ENCODE measurements at regions not wholly inside any gene's neighbourhood (a gene's known extent, or its start where the extent isn't known, plus 50 kb on each side); places are given as distances from the start of the nearest gene placed in this dataset.

DNA sequence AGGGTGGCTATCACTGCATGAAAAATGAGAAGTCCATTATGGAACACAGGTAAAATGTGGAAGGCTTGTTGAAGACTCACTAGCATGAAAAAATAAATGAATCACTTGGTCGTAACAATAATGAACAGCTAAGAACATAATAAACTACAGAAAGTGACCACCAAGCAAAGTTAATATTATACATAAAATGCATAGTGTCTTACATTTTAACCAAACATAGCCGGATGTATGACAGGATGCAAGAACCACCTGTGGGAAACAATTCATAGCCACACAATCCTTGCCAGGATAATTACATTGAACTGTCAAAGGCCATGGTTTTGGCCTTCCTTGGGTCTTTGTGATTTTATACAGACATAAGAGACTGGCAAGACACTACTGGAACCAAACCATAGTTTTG, 81.9 kb upstream of the ATXN3L start:
- Histone ChIP-seq H3K4me1 (no peaks in the 10 kb centered on the region), H3K27ac (no peak overlapping the region), H3K9me3 (no peaks in the 10 kb centered on the region), H3K36me3 (no peaks in the 10 kb centered on the region), H3K27me3 (no peaks in the 10 kb centered on the region), H3K4me3 (no peak overlapping the region)
- TF ChIP-seq POLR2AphosphoS5 (IDR thresholded peaks at IDR 0.05; ENCODE audit: insufficient read depth in 1 of 2, low read depth in 1 of 2) (no peak), POLR2A (IDR thresholded peaks at IDR 0.05) (no peak)
- TF ChIP-seq, protein P1, sequence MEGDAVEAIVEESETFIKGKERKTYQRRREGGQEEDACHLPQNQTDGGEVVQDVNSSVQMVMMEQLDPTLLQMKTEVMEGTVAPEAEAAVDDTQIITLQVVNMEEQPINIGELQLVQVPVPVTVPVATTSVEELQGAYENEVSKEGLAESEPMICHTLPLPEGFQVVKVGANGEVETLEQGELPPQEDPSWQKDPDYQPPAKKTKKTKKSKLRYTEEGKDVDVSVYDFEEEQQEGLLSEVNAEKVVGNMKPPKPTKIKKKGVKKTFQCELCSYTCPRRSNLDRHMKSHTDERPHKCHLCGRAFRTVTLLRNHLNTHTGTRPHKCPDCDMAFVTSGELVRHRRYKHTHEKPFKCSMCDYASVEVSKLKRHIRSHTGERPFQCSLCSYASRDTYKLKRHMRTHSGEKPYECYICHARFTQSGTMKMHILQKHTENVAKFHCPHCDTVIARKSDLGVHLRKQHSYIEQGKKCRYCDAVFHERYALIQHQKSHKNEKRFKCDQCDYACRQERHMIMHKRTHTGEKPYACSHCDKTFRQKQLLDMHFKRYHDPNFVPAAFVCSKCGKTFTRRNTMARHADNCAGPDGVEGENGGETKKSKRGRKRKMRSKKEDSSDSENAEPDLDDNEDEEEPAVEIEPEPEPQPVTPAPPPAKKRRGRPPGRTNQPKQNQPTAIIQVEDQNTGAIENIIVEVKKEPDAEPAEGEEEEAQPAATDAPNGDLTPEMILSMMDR (IDR thresholded peaks at IDR 0.05) = no peak
- intact Hi-C loops (cut with DNase I) = no loop called here
- DNase-seq (ENCODE audit: extremely low spot score in 2 of 2) = no peak

DNA sequence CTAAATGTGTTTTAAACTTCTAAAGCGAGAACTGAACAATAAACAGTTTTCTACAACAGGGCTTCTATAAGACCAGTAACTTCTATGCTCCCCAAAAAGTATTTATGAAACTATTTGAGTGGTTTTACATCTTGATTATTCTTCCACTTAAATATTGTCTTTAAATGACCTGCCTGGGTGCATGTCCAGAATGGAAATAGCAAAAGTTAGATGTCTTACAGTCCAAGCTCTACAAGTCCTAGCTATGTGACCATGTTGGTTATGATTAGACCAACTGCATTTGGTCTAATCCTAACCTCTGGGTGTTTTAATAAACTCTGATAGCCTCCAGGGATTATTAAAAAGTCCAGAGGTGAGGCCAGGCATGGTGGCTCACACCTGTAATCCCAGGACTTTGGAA, 79.0 kb upstream of the ATXN3L start:
- intact Hi-C loops (cut with DNase I) = no loop called here
- H3K4me1 ChIP-seq = no peaks in the 10 kb centered on the region
- H3K4me3 ChIP-seq = no peak overlapping the region
- DNase-seq (ENCODE audit: extremely low spot score in 2 of 2) = no peak
- no peaks in the 10 kb centered on the region for H3K9me3 ChIP-seq
- no peaks in the 10 kb centered on the region for H3K36me3 ChIP-seq
- no peaks in the 10 kb centered on the region for H3K27me3 ChIP-seq
- TF ChIP-seq POLR2AphosphoS5 (IDR thresholded peaks at IDR 0.05; ENCODE audit: insufficient read depth in 1 of 2, low read depth in 1 of 2) (no peak), POLR2A (IDR thresholded peaks at IDR 0.05) (no peak)
- TF ChIP-seq, protein P1 (IDR thresholded peaks at IDR 0.05) = no peak
- no peak overlapping the region for H3K27ac ChIP-seq

DNA sequence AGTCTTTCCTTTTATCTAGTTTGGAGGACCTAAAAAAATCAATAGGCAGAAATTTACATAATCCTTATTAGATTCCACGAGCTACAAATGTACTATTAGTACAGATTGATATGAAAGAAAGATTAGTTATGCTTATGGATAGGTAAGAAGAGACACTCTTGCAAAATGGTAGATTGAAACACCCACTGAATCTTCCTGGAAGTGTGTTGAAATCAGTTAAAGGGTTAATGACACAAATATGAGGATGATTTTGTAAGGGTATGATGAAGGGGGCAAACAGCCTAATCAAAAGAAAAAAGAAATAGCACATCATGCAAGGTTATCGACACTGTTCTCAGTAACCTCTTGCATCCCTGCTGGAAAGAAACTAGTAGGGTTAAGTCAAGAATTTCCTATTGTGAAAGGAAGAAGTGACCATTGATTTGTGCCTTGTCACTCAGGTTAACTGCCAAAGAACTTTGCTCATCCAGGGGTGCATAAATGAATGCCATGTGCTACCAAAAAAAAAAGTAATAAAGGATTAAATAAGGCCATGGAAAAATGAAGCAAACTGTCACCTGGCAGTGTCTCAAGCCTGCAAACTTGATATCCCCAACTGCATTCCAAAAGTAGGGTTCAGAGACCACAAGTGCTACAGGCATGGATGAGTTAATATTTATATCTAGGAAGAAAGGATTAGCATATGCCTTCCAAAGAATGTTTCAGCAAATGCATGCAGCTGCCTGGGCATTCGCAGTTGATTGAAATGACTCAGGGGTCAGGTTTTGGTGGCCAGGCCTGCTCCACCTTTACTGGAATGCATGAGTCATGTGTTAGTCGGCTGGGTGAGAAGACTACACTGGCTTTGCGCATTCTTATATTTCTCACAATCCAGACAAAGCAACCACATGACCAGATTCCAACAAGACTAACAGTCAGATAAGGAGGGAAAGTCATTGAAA, 78.3 kb upstream of the ATXN3L start:
- Histone ChIP-seq H3K36me3 (no peaks in the 10 kb centered on the region), H3K27me3 (no peaks in the 10 kb centered on the region), H3K9me3 (no peaks in the 10 kb centered on the region), H3K27ac (no peak overlapping the region), H3K4me1 (no peaks in the 10 kb centered on the region), H3K4me3 (no peak overlapping the region)
- intact Hi-C loops (cut with DNase I) = no loop called here
- TF ChIP-seq, protein P1 (IDR thresholded peaks at IDR 0.05) = no peak
- TF ChIP-seq POLR2AphosphoS5 (IDR thresholded peaks at IDR 0.05; ENCODE audit: insufficient read depth in 1 of 2, low read depth in 1 of 2) = peak in 1 of 2 donors; percentile 72
- no peak for DNase-seq (ENCODE audit: extremely low spot score in 2 of 2)

DNA sequence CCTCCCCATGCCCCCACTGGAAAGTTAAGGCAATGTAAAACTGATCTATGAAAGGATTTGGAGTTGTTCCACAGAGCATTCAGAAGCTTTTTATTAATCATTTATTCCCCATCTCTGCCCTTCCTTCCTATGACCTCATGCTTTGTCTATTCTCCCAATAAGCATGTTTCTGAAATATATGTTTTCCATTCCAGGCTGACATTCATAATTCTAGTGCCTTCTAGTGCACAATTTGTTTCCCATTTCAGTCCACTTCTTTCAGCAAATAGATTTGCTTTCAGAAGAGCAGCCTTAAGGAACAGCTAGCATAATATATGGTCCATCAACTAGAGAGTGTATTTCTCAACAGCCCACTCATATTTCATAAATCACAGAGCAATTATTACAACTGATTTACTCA, 77.1 kb upstream of the ATXN3L start:
- intact Hi-C loops (cut with DNase I) = no loop called here
- Histone ChIP-seq H3K36me3 (no peaks in the 10 kb centered on the region), H3K4me1 (no peaks in the 10 kb centered on the region), H3K27me3 (no peaks in the 10 kb centered on the region), H3K4me3 (no peak overlapping the region), H3K27ac (no peak overlapping the region), H3K9me3 (no peaks in the 10 kb centered on the region)
- DNase-seq (ENCODE audit: extremely low spot score in 2 of 2) = no peak
- TF ChIP-seq POLR2AphosphoS5 (IDR thresholded peaks at IDR 0.05; ENCODE audit: insufficient read depth in 1 of 2, low read depth in 1 of 2) (no peak), POLR2A (IDR thresholded peaks at IDR 0.05) (no peak)
- TF ChIP-seq, protein P1 (IDR thresholded peaks at IDR 0.05) = no peak

DNA sequence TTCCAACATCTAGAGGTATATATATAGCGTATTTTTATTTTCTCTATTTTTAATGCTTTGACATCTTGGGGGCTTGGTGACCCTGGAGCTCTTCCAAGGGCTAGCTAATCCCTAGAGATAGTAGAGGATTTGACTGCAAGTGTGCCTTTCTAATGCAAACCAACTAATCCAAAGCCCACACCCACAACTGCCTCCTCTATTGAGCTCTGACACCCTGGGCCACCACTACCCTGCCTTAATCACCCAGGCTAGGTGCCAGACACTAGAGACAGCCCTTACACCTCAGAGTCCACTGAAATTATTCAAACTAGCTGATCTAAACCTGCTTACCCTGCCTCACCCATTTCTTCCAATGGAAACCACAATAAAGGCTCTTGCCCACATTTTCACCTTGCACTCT, 69.6 kb upstream of the ATXN3L start:
- H3K9me3 ChIP-seq = no peaks in the 10 kb centered on the region
- H3K4me3 ChIP-seq = no peak overlapping the region
- H3K27ac ChIP-seq = no peak overlapping the region
- TF ChIP-seq POLR2AphosphoS5 (IDR thresholded peaks at IDR 0.05; ENCODE audit: insufficient read depth in 1 of 2, low read depth in 1 of 2) (no peak), POLR2A (IDR thresholded peaks at IDR 0.05) (no peak)
- TF ChIP-seq, protein P1 (IDR thresholded peaks at IDR 0.05) = no peak
- intact Hi-C loops (cut with DNase I) = no loop called here
- no peak for DNase-seq (ENCODE audit: extremely low spot score in 2 of 2)
- H3K4me1 ChIP-seq = no peaks in the 10 kb centered on the region
- no peaks in the 10 kb centered on the region for H3K27me3 ChIP-seq
- no peaks in the 10 kb centered on the region for H3K36me3 ChIP-seq

Measured in vagina (tissue), 2 donors.